ENCODE measurements at regions not wholly inside any gene's neighbourhood (a gene's known extent, or its start where the extent isn't known, plus 50 kb on each side); places are given as distances from the start of the nearest gene placed in this dataset.

DNA sequence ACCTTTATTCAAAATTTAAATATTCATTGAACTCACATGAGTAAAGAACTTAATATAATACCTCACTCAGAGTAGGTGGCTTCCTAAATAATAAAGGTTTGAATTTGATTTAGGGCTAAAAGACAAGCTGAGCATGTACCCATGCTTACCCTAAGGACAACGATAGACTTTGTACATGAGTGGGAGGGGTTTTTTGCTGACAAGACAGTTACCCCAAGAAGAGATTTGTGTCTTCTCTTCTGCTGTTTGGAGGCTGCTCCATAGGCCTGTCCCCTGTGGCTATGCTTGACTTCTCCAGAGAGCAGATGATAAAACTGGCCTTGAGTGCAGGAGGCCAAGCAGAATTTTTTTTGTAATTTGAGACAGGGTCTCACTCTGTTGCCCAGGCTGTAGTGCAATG, 383.9 kb downstream of the TMEM182 start:
- TF ChIP-seq, protein P1, sequence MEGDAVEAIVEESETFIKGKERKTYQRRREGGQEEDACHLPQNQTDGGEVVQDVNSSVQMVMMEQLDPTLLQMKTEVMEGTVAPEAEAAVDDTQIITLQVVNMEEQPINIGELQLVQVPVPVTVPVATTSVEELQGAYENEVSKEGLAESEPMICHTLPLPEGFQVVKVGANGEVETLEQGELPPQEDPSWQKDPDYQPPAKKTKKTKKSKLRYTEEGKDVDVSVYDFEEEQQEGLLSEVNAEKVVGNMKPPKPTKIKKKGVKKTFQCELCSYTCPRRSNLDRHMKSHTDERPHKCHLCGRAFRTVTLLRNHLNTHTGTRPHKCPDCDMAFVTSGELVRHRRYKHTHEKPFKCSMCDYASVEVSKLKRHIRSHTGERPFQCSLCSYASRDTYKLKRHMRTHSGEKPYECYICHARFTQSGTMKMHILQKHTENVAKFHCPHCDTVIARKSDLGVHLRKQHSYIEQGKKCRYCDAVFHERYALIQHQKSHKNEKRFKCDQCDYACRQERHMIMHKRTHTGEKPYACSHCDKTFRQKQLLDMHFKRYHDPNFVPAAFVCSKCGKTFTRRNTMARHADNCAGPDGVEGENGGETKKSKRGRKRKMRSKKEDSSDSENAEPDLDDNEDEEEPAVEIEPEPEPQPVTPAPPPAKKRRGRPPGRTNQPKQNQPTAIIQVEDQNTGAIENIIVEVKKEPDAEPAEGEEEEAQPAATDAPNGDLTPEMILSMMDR (IDR thresholded peaks at IDR 0.05; ENCODE audit: borderline replicate concordance, extremely low read depth, low read length, poor library complexity, severe bottlenecking), result no peak
- no peak for TF ChIP-seq EZH2 (IDR thresholded peaks at IDR 0.05; ENCODE audit: borderline replicate concordance, low read depth, low read length, severe bottlenecking)
- Histone ChIP-seq H2AFZ (ENCODE audit: low read depth, low read length) (no peak overlapping the region), H3K4me2 (ENCODE audit: insufficient read depth, low read length) (no peak overlapping the region), H3K27me3 (ENCODE audit: insufficient read depth, low read length, poor library complexity) (no peaks in the 10 kb centered on the region), H4K20me1 (ENCODE audit: insufficient read depth, low read length) (no peaks in the 10 kb centered on the region), H3K4me1 (ENCODE audit: insufficient read depth, low read length) (no peaks in the 10 kb centered on the region), H3K9ac (ENCODE audit: low read depth, low read length) (no peak overlapping the region), H3K9me3 (ENCODE audit: insufficient read depth, low read length, severe bottlenecking) (no peaks in the 10 kb centered on the region), H3K27ac (ENCODE audit: low read length) (no peak overlapping the region), H3K79me2 (ENCODE audit: insufficient read depth, low read length) (no peaks in the 10 kb centered on the region), H3K36me3 (ENCODE audit: insufficient read depth, low read length) (no peaks in the 10 kb centered on the region), H3K4me3 (ENCODE audit: low read depth in 1 of 2, low read length in 2 of 2) (no peak overlapping the region)
- DNase-seq, result no peak
- no peak for ATAC-seq (ENCODE audit: insufficient read depth, low read depth)

DNA sequence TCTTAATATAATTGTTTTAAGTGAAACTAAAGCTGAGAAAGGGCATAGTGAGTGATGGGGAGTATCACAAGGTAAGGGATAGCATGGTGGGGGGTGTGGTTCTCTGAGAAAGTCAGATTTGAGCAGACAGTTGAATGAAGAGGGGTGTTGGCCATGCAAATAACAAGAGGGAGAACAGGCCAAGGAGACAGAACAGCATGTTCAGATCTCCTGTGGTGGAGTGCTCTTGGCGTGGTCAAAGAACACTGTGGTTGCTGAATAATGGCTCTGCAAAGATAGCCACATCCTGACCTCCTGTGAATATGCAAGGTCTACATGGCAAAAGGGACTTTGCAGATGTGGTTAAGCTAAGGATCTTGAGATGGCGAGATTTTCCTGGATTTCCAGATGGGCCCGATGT, 389.2 kb downstream of the TMEM182 start:
- Histone ChIP-seq H3K4me2 (ENCODE audit: insufficient read depth, low read length) (no peak overlapping the region), H2AFZ (ENCODE audit: low read depth, low read length) (no peak overlapping the region), H3K9ac (ENCODE audit: low read depth, low read length) (no peak overlapping the region), H4K20me1 (ENCODE audit: insufficient read depth, low read length) (no peaks in the 10 kb centered on the region), H3K9me3 (ENCODE audit: insufficient read depth, low read length, severe bottlenecking) (no peaks in the 10 kb centered on the region), H3K4me3 (ENCODE audit: low read depth in 1 of 2, low read length in 2 of 2) (no peak overlapping the region), H3K4me1 (ENCODE audit: insufficient read depth, low read length) (no peaks in the 10 kb centered on the region), H3K27ac (ENCODE audit: low read length) (no peak overlapping the region), H3K36me3 (ENCODE audit: insufficient read depth, low read length) (no peaks in the 10 kb centered on the region), H3K79me2 (ENCODE audit: insufficient read depth, low read length) (no peaks in the 10 kb centered on the region), H3K27me3 (ENCODE audit: insufficient read depth, low read length, poor library complexity) (peaks cover 3% of the 10 kb centered on the region)
- DNase-seq (no peak), ATAC-seq (ENCODE audit: insufficient read depth, low read depth) (no peak)
- TF ChIP-seq, protein P1 (IDR thresholded peaks at IDR 0.05; ENCODE audit: borderline replicate concordance, extremely low read depth, low read length, poor library complexity, severe bottlenecking), result no peak
- TF ChIP-seq EZH2 (IDR thresholded peaks at IDR 0.05; ENCODE audit: borderline replicate concordance, low read depth, low read length, severe bottlenecking), result no peak

DNA sequence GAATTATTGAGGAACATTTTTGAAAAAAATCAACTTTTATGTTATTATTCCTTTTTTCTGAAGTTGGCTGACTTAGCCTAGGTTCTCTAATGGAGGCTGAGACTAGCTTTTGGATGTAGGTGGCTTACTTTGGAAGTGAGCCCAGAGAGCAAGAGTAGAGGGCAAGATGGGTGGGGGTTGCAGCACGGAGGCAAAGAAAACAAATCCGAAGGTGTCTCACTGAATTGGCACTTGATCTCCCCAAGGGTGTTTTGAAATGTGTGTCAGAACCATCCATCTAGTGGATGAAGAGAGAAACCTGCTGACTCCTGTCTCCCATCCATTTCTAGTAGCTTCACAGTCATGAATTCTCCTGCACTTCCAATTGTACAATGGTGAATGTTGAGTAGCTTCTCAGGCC, 390.7 kb downstream of the TMEM182 start:
- H3K27me3 ChIP-seq (ENCODE audit: insufficient read depth, low read length, poor library complexity), result peaks cover 3% of the 10 kb centered on the region
- ATAC-seq (ENCODE audit: insufficient read depth, low read depth), result no peak
- no peaks in the 10 kb centered on the region for H3K9me3 ChIP-seq (ENCODE audit: insufficient read depth, low read length, severe bottlenecking)
- no peaks in the 10 kb centered on the region for H3K36me3 ChIP-seq (ENCODE audit: insufficient read depth, low read length)
- no peak for DNase-seq
- no peaks in the 10 kb centered on the region for H3K79me2 ChIP-seq (ENCODE audit: insufficient read depth, low read length)
- H3K4me2 ChIP-seq (ENCODE audit: insufficient read depth, low read length), result no peak overlapping the region
- H3K9ac ChIP-seq (ENCODE audit: low read depth, low read length), result no peak overlapping the region
- H2AFZ ChIP-seq (ENCODE audit: low read depth, low read length), result no peak overlapping the region
- no peak for TF ChIP-seq EZH2 (IDR thresholded peaks at IDR 0.05; ENCODE audit: borderline replicate concordance, low read depth, low read length, severe bottlenecking)
- TF ChIP-seq, protein P1 (IDR thresholded peaks at IDR 0.05; ENCODE audit: borderline replicate concordance, extremely low read depth, low read length, poor library complexity, severe bottlenecking), result no peak
- no peak overlapping the region for H3K27ac ChIP-seq (ENCODE audit: low read length)
- no peak overlapping the region for H3K4me3 ChIP-seq (ENCODE audit: low read depth in 1 of 2, low read length in 2 of 2)
- no peaks in the 10 kb centered on the region for H4K20me1 ChIP-seq (ENCODE audit: insufficient read depth, low read length)
- H3K4me1 ChIP-seq (ENCODE audit: insufficient read depth, low read length), result no peaks in the 10 kb centered on the region

Data from DND-41 (cell line).